GM12865 (cell line): ENCODE measurements at regions not wholly inside any gene's neighbourhood (a gene's known extent, or its start where the extent isn't known, plus 50 kb on each side); places are given as distances from the start of the nearest gene placed in this dataset.

ENCODE experiments used
- DNase-seq: peaks from one replicate; pipeline ENCODE4 v3.0.0; 2010; ENCODE audit warnings: low read depth
- H3K4me3 ChIP-seq: 2 replicates; pipeline ENCODE4 v1.5.1; 2011; ENCODE audit warnings: mild to moderate bottlenecking, low read depth, low read length, control low read depth
- CTCF ChIP-seq: IDR thresholded peaks from 2 replicates; pipeline ENCODE4 v1.5.1; 2011; ENCODE audit warnings: low read length, control low read depth, low read depth, inconsistent platforms; ENCODE audit not compliant: insufficient read depth; ENCODE audit errors: missing control alignments

DNA sequence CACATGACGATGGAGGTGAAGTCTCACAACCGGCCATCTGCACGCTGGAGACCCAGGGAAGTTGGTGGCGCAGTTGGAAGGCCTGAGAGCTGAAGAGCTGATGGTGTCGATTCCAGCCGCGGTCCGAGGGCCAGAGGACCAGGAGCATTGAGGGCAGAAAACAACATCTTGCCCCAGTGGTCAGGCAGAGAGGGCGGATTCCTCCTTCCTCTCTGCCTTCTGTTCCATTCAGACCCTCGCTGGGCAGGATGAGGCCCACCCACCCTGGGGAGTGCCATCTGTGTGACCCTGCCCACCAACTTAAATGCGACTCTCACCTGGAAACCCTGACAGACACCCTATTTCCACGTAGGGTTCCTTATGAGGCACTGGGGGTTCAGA is 120.7 kb upstream of the PMEPA1 start:
- no peak overlapping the region for H3K4me3 ChIP-seq
- DNase-seq, result no peak
- TF ChIP-seq CTCF, result no peak

DNA sequence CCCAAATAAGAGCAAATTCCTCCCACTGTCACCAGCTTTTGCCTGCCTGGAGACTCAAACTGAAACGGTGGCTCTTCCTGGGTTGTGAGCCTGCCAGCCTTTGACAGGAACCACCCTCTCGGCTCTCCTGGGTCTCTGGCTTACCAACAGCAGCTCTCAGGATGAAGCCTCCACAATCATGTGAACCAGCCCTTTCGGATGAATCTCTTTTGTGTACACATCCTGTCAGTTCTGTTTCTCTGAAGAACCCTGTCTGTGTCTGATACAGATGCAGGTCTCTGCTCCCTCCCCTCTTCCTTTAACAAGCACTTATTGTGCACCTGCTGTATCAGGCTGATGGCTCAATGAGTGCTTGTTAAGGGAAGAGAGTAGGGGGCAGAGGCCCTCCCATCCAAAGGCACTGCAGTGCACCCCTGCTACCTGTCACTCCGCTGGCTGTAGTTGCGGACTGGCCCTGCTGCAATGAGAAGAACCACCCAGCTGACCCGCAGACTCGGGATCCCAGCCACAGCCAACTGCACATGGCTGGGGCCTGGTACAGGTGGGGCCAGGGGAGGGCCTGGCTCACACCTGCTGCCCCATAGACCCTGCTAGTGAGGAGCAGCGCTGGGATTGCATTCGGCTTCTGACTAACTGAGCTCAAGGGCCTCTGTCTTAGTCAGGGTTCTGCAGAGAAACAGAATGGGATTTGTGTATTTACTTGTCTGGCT is 120.1 kb upstream of the PMEPA1 start:
- no peak for TF ChIP-seq CTCF
- no peak for DNase-seq
- no peak overlapping the region for H3K4me3 ChIP-seq

DNA sequence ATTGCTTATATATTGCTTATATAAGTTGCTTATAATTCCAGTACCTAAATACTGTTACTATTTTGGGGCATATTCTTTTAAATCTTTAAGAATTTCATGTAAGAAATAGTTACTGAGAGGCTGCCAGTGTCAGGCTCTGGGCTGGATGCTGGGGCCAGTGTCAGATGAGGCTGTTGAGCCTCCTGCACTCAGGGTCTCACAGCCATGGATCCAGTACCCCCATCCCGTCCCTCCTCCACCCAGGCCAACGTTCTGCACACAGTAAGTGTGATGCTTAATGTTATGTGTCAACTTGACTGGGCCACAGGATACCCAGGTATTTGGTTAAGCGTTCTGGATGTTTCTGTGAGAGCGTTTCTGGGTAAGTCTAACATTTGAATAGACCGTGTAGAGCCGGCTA is 119.5 kb upstream of the PMEPA1 start:
- no peak for TF ChIP-seq CTCF
- H3K4me3 ChIP-seq, result no peak overlapping the region
- DNase-seq, result no peak

DNA sequence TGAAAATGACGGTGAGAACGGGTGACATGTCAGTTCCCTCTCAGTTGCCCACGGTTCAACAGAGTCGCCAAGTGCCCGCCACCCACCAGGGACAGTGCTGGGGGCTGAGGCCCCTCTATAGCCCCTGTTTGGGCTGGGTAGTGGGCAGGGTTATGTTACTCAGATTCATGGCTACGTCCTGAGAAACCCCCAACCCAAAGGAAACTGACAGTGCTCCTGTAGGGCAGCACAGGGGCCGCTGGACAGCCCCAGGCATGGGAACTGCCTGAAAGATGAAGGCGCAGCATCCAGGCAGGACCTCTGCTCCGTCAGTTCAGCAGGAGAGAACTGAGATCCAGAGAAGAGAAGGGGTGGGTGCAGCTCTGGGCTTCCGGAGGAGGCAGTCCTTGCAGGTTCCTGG is 118.9 kb upstream of the PMEPA1 start:
- DNase-seq, result no peak
- H3K4me3 ChIP-seq, result no peak overlapping the region
- no peak for TF ChIP-seq CTCF

GRCh38 chr20:57826666-57827287 is 117.0 kb upstream of the PMEPA1 start:
- TF ChIP-seq CTCF, result no peak
- no peak for DNase-seq
- H3K4me3 ChIP-seq, result no peak overlapping the region

GRCh38 chr20:57824909-57825308 is 115.1 kb upstream of the PMEPA1 start:
- DNase-seq, result no peak
- TF ChIP-seq CTCF, result no peak

DNA sequence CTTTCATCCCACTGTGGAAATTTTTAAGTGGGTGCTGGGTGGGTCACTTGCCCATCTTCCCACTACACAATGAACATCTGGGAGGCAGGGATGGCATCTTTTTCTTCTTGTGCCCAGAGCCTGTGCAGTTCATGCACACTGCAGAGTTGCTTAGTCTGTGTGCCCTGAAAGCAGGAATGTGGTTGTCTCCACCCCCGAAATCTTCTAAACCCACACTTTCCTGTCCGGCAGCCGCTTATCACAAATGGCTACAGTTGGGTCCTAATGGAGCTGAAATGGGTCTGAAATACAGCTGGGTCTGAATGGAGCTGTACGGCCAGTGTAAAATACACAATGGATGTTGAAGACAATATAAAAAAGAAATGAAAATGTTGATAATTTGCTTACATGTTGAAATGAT is 112.1 kb upstream of the PMEPA1 start:
- no peak for TF ChIP-seq CTCF
- DNase-seq, result no peak
- no peak overlapping the region for H3K4me3 ChIP-seq

More at GRCh38 chr20:57824909-57825308, 115.1 kb upstream of the PMEPA1 start:
- no peak overlapping the region for H3K4me3 ChIP-seq
